MM.1S (cell line): ENCODE measurements at regions not wholly inside any gene's neighbourhood (a gene's known extent, or its start where the extent isn't known, plus 50 kb on each side); places are given as distances from the start of the nearest gene placed in this dataset.

Source experiments
- DNase-seq: peaks from one replicate; pipeline ENCODE4 v3.0.0-alpha.2; 2015
- H2AFZ ChIP-seq: fragments of 300-600 bp; sonication (generic); 2 replicates; pipeline ENCODE4 v1.6.0; 2016; ENCODE audit warnings: antibody characterized with exemption, low read length
- H3F3A ChIP-seq: fragments of 300-600 bp; sonication (generic); 2 replicates; pipeline ENCODE4 v1.6.1; 2016; ENCODE audit warnings: mild to moderate bottlenecking, antibody characterized with exemption, low read length, moderate library complexity, mixed read lengths; ENCODE audit not compliant: insufficient read depth
- H3K27ac ChIP-seq: fragments of 300-600 bp; sonication (generic); 2 replicates; pipeline ENCODE4 v1.5.1; 2016; ENCODE audit warnings: mild to moderate bottlenecking, low read length
- H3K27me3 ChIP-seq: fragments of 300-600 bp; sonication (generic); replicated peaks from 2 replicates; pipeline ENCODE4 v1.6.0; 2016; ENCODE audit warnings: low read length; ENCODE audit not compliant: insufficient read depth
- H3K36me3 ChIP-seq: fragments of 300-600 bp; sonication (generic); replicated peaks from 2 replicates; pipeline ENCODE4 v1.6.1; 2016; ENCODE audit warnings: mild to moderate bottlenecking, low read length, mixed read lengths; ENCODE audit not compliant: insufficient read depth
- H3K4me1 ChIP-seq: fragments of 300-600 bp; sonication (generic); 2 replicates; pipeline ENCODE4 v1.6.1; 2016; ENCODE audit warnings: low read length, mixed read lengths
- H3K4me2 ChIP-seq: fragments of 300-600 bp; sonication (generic); 2 replicates; pipeline ENCODE4 v1.6.0; 2016; ENCODE audit warnings: low read depth, low read length
- H3K4me3 ChIP-seq: fragments of 300-600 bp; sonication (generic); 2 replicates; pipeline ENCODE4 v1.5.1; 2016; ENCODE audit warnings: low read length, mixed read lengths
- H3K79me2 ChIP-seq: fragments of 300-600 bp; sonication (generic); 2 replicates; pipeline ENCODE4 v1.6.1; 2016; ENCODE audit warnings: mixed run types, low read length, mixed read lengths
- H3K9ac ChIP-seq: fragments of 300-600 bp; sonication (generic); 2 replicates; pipeline ENCODE4 v1.6.1; 2016; ENCODE audit warnings: low read length, mixed read lengths
- H3K9me2 ChIP-seq: fragments of 300-600 bp; sonication (generic); replicated peaks from 2 replicates; pipeline ENCODE4 v1.6.1; 2016; ENCODE audit warnings: mild to moderate bottlenecking, low read length, mixed read lengths; ENCODE audit not compliant: insufficient read depth
- H3K9me3 ChIP-seq: fragments of 300-600 bp; sonication (generic); replicated peaks from 2 replicates; pipeline ENCODE4 v1.6.1; 2016; ENCODE audit warnings: mild to moderate bottlenecking, low read length, mixed read lengths; ENCODE audit not compliant: insufficient read depth
- H4K20me1 ChIP-seq: fragments of 300-600 bp; sonication (generic); 2 replicates; pipeline ENCODE4 v1.6.1; 2016; ENCODE audit warnings: mild to moderate bottlenecking, low read length, moderate library complexity, mixed read lengths; ENCODE audit not compliant: insufficient read depth
- CTCF ChIP-seq: fragments of 300-600 bp; sonication (generic); IDR thresholded peaks from 2 replicates; pipeline ENCODE4 v1.5.1; 2016; ENCODE audit warnings: antibody characterized with exemption, low read length, mixed read lengths
- EZH2 ChIP-seq: fragments of 300-600 bp; sonication (generic); optimal IDR thresholded peaks from 2 replicates; pipeline ENCODE3; 2017; ENCODE audit warnings: low read depth, mild to moderate bottlenecking, antibody characterized with exemption, low read length, mixed read lengths
- EZH2phosphoT487 ChIP-seq: fragments of 300-600 bp; sonication (generic); IDR thresholded peaks from 2 replicates; pipeline ENCODE4 v1.6.1; 2018; ENCODE audit warnings: antibody characterized with exemption, low read length

- no peaks in the 10 kb centered on the region for H3K9me3 ChIP-seq
- no peak for DNase-seq
- no peak overlapping the region for H3K4me2 ChIP-seq
- no peak overlapping the region for H2AFZ ChIP-seq
- H3K36me3 ChIP-seq, result no peaks in the 10 kb centered on the region
- H3K4me3 ChIP-seq, result no peak overlapping the region
- no peaks in the 10 kb centered on the region for H4K20me1 ChIP-seq
- H3K9me2 ChIP-seq, result no peaks in the 10 kb centered on the region
- peaks cover 15% of the 10 kb centered on the region for H3K4me1 ChIP-seq
- H3K79me2 ChIP-seq, result no peaks in the 10 kb centered on the region
- H3K27me3 ChIP-seq, result no peaks in the 10 kb centered on the region
- no peaks in the 10 kb centered on the region for H3F3A ChIP-seq
- no peak overlapping the region for H3K27ac ChIP-seq
- no peak overlapping the region for H3K9ac ChIP-seq
- TF ChIP-seq CTCF (no peak), EZH2 (no peak), EZH2phosphoT487 (no peak)
These were observed 182.2 kb upstream of the CPHXL start for GRCh38 chr16:75908331-75909117.

- TF ChIP-seq CTCF (no peak), EZH2phosphoT487 (no peak), EZH2 (no peak)
- peak; percentile 76 for DNase-seq
- H3K9me2 ChIP-seq, result no peaks in the 10 kb centered on the region
- H3K9me3 ChIP-seq, result no peaks in the 10 kb centered on the region
- H3K27me3 ChIP-seq, result no peaks in the 10 kb centered on the region
- H3K4me2 ChIP-seq, result peak overlapping the region; percentile 21; the same call in 1 of the 2 replicates
- no peaks in the 10 kb centered on the region for H3K79me2 ChIP-seq
- H3K4me1 ChIP-seq, result peaks cover 15% of the 10 kb centered on the region
- no peaks in the 10 kb centered on the region for H4K20me1 ChIP-seq
- no peaks in the 10 kb centered on the region for H3F3A ChIP-seq
- H2AFZ ChIP-seq, result peak overlapping the region; percentile 31; the same call in 1 of the 2 replicates
- no peak overlapping the region for H3K4me3 ChIP-seq
- no peak overlapping the region for H3K9ac ChIP-seq
- peak overlapping the region; percentile 54; the same call in 1 of the 2 replicates for H3K27ac ChIP-seq
- H3K36me3 ChIP-seq, result no peaks in the 10 kb centered on the region
These were observed 183.5 kb upstream of the CPHXL start for GRCh38 chr16:75909746-75910145.

GRCh38 chr16:75911896-75912295 lies 185.6 kb upstream of the CPHXL start:
- no peak for DNase-seq
- H3K9me2 ChIP-seq, result no peaks in the 10 kb centered on the region
- no peak overlapping the region for H2AFZ ChIP-seq
- H3K27ac ChIP-seq, result no peak overlapping the region
- no peak for TF ChIP-seq EZH2phosphoT487
- TF ChIP-seq CTCF, result no peak
- no peak for TF ChIP-seq EZH2
- no peaks in the 10 kb centered on the region for H4K20me1 ChIP-seq
- no peak overlapping the region for H3K9ac ChIP-seq
- H3K4me3 ChIP-seq, result no peak overlapping the region
- H3K36me3 ChIP-seq, result no peaks in the 10 kb centered on the region
- no peaks in the 10 kb centered on the region for H3K9me3 ChIP-seq
- no peaks in the 10 kb centered on the region for H3F3A ChIP-seq
- peaks cover 15% of the 10 kb centered on the region for H3K4me1 ChIP-seq
- H3K27me3 ChIP-seq, result no peaks in the 10 kb centered on the region
- H3K79me2 ChIP-seq, result no peaks in the 10 kb centered on the region
- H3K4me2 ChIP-seq, result no peak overlapping the region
